AG04450 (cell line): ENCODE measurements at regions not wholly inside any gene's neighbourhood (a gene's known extent, or its start where the extent isn't known, plus 50 kb on each side); places are given as distances from the start of the nearest gene placed in this dataset.

ENCODE experiments used
- CTCF ChIA-PET: fragments of 300-600, 350-600 bp; formaldehyde crosslinking; extraction: SDS; loops from one replicate; lab custom pipeline; 2022; ENCODE audit warnings: antibody characterized with exemption, inconsistent platforms; lab: Charles Lee
- POLR2A ChIA-PET: fragments of 350-600 bp; formaldehyde crosslinking; extraction: SDS; loops from one replicate; lab custom pipeline; 2021; ENCODE audit warnings: antibody characterized with exemption, inconsistent platforms; lab: Yijun Ruan, JAX
- DNase-seq: peaks from one replicate; pipeline ENCODE4 v3.0.0-alpha.2; 2011; ENCODE audit warnings: low read depth, low spot score
- H3K27ac ChIP-seq: one replicate; pipeline ENCODE4 v1.5.1; 2012; ENCODE audit warnings: low read depth, low read length, control low read depth
- H3K27me3 ChIP-seq: one replicate; pipeline ENCODE4 v1.6.0; 2012; ENCODE audit warnings: low read length; ENCODE audit not compliant: control insufficient read depth, insufficient read depth
- H3K4me3 ChIP-seq: 2 replicates; pipeline ENCODE4 v1.5.1; 2011; ENCODE audit warnings: mild to moderate bottlenecking, low read depth, low read length, control low read depth
- H3K9me3 ChIP-seq: 2 replicates; pipeline ENCODE4 v1.5.1; 2012; ENCODE audit warnings: low read length; ENCODE audit not compliant: control insufficient read depth, insufficient read depth
- TF ChIP-seq, protein P1 (sequence below): IDR thresholded peaks from 2 replicates; pipeline ENCODE4 v1.5.1; 2011; ENCODE audit warnings: low read depth, low read length, control low read depth, inconsistent platforms

DNA sequence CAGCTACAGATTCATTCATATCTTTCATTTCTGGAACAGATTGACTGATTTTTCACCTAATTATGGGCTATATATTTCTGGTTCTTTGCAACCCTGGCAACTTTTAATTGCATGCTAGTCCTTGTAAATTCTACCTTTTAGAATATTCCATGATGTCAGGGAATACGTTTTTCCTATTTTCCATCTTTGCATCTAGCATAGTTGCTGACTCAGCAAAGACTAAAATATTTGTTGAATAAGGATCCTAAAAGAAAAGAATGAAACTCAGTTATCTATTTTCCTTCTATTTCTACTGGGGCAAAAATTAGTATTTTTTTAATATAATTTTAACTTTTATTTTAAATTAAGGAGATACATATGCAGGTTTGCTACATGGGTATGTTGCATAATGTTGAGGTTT, 438.3 kb downstream of the GXYLT1 start:
- no peak overlapping the region for H3K27ac ChIP-seq
- TF ChIP-seq, protein P1, sequence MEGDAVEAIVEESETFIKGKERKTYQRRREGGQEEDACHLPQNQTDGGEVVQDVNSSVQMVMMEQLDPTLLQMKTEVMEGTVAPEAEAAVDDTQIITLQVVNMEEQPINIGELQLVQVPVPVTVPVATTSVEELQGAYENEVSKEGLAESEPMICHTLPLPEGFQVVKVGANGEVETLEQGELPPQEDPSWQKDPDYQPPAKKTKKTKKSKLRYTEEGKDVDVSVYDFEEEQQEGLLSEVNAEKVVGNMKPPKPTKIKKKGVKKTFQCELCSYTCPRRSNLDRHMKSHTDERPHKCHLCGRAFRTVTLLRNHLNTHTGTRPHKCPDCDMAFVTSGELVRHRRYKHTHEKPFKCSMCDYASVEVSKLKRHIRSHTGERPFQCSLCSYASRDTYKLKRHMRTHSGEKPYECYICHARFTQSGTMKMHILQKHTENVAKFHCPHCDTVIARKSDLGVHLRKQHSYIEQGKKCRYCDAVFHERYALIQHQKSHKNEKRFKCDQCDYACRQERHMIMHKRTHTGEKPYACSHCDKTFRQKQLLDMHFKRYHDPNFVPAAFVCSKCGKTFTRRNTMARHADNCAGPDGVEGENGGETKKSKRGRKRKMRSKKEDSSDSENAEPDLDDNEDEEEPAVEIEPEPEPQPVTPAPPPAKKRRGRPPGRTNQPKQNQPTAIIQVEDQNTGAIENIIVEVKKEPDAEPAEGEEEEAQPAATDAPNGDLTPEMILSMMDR = no peak
- H3K9me3 ChIP-seq = no peaks in the 10 kb centered on the region
- no peak overlapping the region for H3K4me3 ChIP-seq
- CTCF ChIA-PET = no interaction called here
- H3K27me3 ChIP-seq = no peaks in the 10 kb centered on the region
- DNase-seq = no peak
- POLR2A ChIA-PET = no interaction called here

GRCh38 chr12:41701943-41702601, 442.6 kb downstream of the GXYLT1 start:
- H3K27me3 ChIP-seq = no peaks in the 10 kb centered on the region
- CTCF ChIA-PET = interaction anchor here (0.6 kb wide), 1 partner anchor 314 kb away, joined by 3 read pairs; no protein-coding TSS in a partner anchor
- TF ChIP-seq, protein P1 = no peak
- POLR2A ChIA-PET = no interaction called here
- DNase-seq = no peak
- H3K27ac ChIP-seq = no peak overlapping the region
- H3K4me3 ChIP-seq = no peak overlapping the region
- no peaks in the 10 kb centered on the region for H3K9me3 ChIP-seq

DNA sequence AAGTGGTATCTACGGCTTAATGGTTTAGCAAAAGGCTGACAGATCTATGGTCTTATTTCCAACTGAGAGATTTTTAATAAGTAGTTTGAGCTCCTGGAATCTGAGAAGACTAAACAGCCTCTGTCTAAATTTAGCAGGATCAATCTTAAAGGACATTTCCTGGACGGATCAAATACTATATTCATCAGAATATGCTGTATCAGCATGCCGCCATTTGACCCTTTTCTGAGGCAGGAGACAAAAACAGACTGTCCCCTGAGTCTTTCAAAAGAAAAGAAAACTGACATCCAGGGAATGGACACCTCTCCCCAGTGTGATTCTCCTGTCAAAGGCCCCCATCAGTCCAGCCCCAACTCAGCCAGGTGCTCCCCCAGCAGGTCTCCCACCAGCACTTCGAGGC, 443.7 kb downstream of the GXYLT1 start:
- ChIA-PET CTCF (no interaction called here), POLR2A (no interaction called here)
- no peak for DNase-seq
- TF ChIP-seq, protein P1 = no peak
- no peak overlapping the region for H3K4me3 ChIP-seq
- H3K9me3 ChIP-seq = no peaks in the 10 kb centered on the region
- no peak overlapping the region for H3K27ac ChIP-seq
- no peaks in the 10 kb centered on the region for H3K27me3 ChIP-seq

DNA sequence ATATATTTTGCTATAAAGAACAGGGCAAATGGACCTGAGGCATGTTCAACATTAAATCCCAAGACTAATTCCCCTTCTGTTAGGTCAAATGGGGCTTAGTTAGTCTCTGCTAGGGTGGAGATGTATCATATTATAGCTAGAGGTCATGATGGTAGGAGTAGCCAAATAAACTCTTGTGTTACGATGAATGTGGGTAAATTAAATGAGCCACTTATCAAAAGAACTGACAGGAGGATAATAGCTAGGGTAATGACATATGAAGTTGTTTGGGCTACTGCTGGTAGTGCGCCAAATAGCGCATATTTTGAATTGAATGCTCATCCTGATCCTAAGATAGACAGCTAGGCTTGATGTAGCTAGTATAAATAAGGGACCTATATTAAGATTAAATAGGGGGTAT, 445.0 kb downstream of the GXYLT1 start:
- DNase-seq = no peak
- Histone ChIP-seq H3K27me3 (no peaks in the 10 kb centered on the region), H3K27ac (no peak overlapping the region), H3K9me3 (no peaks in the 10 kb centered on the region), H3K4me3 (no peak overlapping the region)
- CTCF ChIA-PET = no interaction called here
- POLR2A ChIA-PET = no interaction called here
- TF ChIP-seq, protein P1 = no peak

DNA sequence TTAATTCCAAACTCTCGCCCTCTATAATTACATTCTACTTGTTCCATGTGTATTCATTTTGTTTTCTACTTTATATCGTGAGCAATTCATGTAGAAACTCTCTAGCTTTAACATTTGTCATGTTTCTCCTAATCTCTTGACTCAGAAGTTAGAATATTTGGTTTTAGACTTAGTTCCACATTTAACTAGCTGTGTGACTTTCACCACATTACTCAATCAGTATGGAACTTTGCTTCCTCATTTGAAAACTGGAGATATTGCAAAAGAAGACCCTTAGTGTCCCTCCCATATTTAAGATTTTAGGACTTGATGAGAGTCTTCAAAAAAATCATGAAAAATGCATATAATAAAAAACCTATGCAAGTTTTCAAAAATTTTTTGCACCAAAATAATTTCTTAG, 447.5 kb downstream of the GXYLT1 start:
- DNase-seq = no peak
- TF ChIP-seq, protein P1 = no peak
- Histone ChIP-seq H3K27me3 (no peaks in the 10 kb centered on the region), H3K9me3 (no peaks in the 10 kb centered on the region), H3K27ac (no peak overlapping the region), H3K4me3 (no peak overlapping the region)
- CTCF ChIA-PET = no interaction called here
- POLR2A ChIA-PET = no interaction called here
